ENCODE measurements at regions not wholly inside any gene's neighbourhood (a gene's known extent, or its start where the extent isn't known, plus 50 kb on each side); places are given as distances from the start of the nearest gene placed in this dataset.

GRCh38 chr18:56199580-56200330, 438.6 kb downstream of the TXNL1 start:
- H2BK12ac ChIP-seq (ENCODE audit: insufficient read length, low read depth, low read length): no peak overlapping the region
- H2AK5ac ChIP-seq (ENCODE audit: insufficient read length, low read length): no peak overlapping the region
- H3K27ac Mint-ChIP-seq: no peak overlapping the region
- no peak overlapping the region for H3K18ac ChIP-seq (ENCODE audit: insufficient read length, low read depth, low read length)
- no peak overlapping the region for H4K5ac ChIP-seq (ENCODE audit: insufficient read length, low read depth, low read length)
- WGBS (ENCODE audit: extremely low coverage, insufficient read length, low lambda C conversion rate): no CpG with 5 or more reads among the region's 8 CpGs
- H2BK15ac ChIP-seq (ENCODE audit: low read depth, low read length): no peak overlapping the region
- no peaks in the 10 kb centered on the region for H3K27me3 ChIP-seq (ENCODE audit: insufficient read depth, low read length)
- no peak overlapping the region for H3K4ac ChIP-seq (ENCODE audit: low read depth, low read length)
- no peak overlapping the region for H3K4me3 Mint-ChIP-seq
- no peak overlapping the region for H3K4me2 ChIP-seq (ENCODE audit: insufficient read depth, insufficient read length, low read length)
- no peak for DNase-seq
- no peak overlapping the region for H4K8ac ChIP-seq (replicated peaks; ENCODE audit: insufficient read length, low read depth, low read length)
- no peak overlapping the region for H2AFZ ChIP-seq (ENCODE audit: low read length)
- no peaks in the 10 kb centered on the region for H3K4me1 ChIP-seq (ENCODE audit: insufficient read depth, low read length)
- H3K27ac ChIP-seq (ENCODE audit: insufficient read length, low read depth, low read length): no peak overlapping the region
- no peak overlapping the region for H3K23ac ChIP-seq (ENCODE audit: insufficient read length, low read depth, low read length)
- no peak overlapping the region for H3K9ac ChIP-seq (ENCODE audit: extremely low read depth, insufficient read length, low read length)
- H3K9me3 Mint-ChIP-seq: peaks cover 6 to 8% of the 10 kb centered on the region in 2 experiments; a peak in 4 of 5 replicates
- H3K56ac ChIP-seq (ENCODE audit: insufficient read length, low read depth, low read length): no peak overlapping the region
- no peaks in the 10 kb centered on the region for H3K79me2 ChIP-seq (ENCODE audit: insufficient read depth, low read length)
- H3K27me3 Mint-ChIP-seq (ENCODE audit: low read depth): no peaks in the 10 kb centered on the region
- no peak for TF ChIP-seq CTCF (conservative IDR thresholded peaks at IDR 0.05)
- no peak overlapping the region for H2BK20ac ChIP-seq (ENCODE audit: low read depth, low read length, poor library complexity, severe bottlenecking)
- no peaks in the 10 kb centered on the region for H3K79me1 ChIP-seq (ENCODE audit: insufficient read depth, low read depth, low read length, poor library complexity, severe bottlenecking)
- H4K91ac ChIP-seq (ENCODE audit: insufficient read length, low read depth, low read length): no peak overlapping the region
- H3K36me3 Mint-ChIP-seq (ENCODE audit: insufficient read depth in 1 of 3, low read depth in 3 of 3): peaks cover under 1 to 3% (median 2%) of the 10 kb centered on the region in 3 experiments; a peak in 3 of 7 replicates
- H3K9me3 ChIP-seq (ENCODE audit: control insufficient read depth, low read depth, low read length): no peaks in the 10 kb centered on the region
- H2BK120ac ChIP-seq (ENCODE audit: low read depth, low read length, poor library complexity, severe bottlenecking): no peak overlapping the region
- no peaks in the 10 kb centered on the region for H3K4me1 Mint-ChIP-seq
- H4K20me1 ChIP-seq (ENCODE audit: control insufficient read depth, insufficient read depth, insufficient read length): no peaks in the 10 kb centered on the region
- no peaks in the 10 kb centered on the region for H3K23me2 ChIP-seq (ENCODE audit: insufficient read length, low read depth, low read length, poor library complexity, severe bottlenecking)
- no peak overlapping the region for H2BK5ac ChIP-seq (ENCODE audit: insufficient read length, low read length)
- H3T11ph ChIP-seq (ENCODE audit: low read length): no peak overlapping the region
- no peak overlapping the region for H3K14ac ChIP-seq (ENCODE audit: insufficient read depth, low read length)
